Transverse colon (tissue), 4 donors: ENCODE measurements at regions not wholly inside any gene's neighbourhood (a gene's known extent, or its start where the extent isn't known, plus 50 kb on each side); places are given as distances from the start of the nearest gene placed in this dataset.

Source experiments
- CTCF ChIP-seq, 5 experiments: fragments of 200-600 bp in 3 of 5; fragments of 450-650 bp in 2 of 5; sonication (generic) in 3 of 5; IDR thresholded peaks; 1 replicate in 2 of 5; 2 replicates in 3 of 5; pipeline ENCODE4 v1.5.1; 2016 to 2017; ENCODE audit warnings: antibody characterized with exemption in 5 of 5, inconsistent platforms in 3 of 5, mild to moderate bottlenecking in 2 of 5, moderate library complexity in 1 of 5
- EP300 ChIP-seq: sonication (generic); formaldehyde crosslinking; IDR thresholded peaks from one replicate; pipeline ENCODE4 v1.6.1; 2017; ENCODE audit warnings: antibody characterized with exemption, low read depth
- POLR2A ChIP-seq: fragments of 450-650 bp; IDR thresholded peaks from one replicate; pipeline ENCODE4 v1.6.1; 2016; ENCODE audit warnings: antibody characterized with exemption, mild to moderate bottlenecking, moderate library complexity
- POLR2AphosphoS5 ChIP-seq, 3 donors: sonication (generic); formaldehyde crosslinking; IDR thresholded peaks; one replicate each; pipeline ENCODE4 v1.6.1; 2016; ENCODE audit warnings: antibody characterized with exemption in 3 of 3

GRCh38 chr12:42030588-42030987 is 114.1 kb downstream of the GXYLT1 start:
- TF ChIP-seq POLR2A (no peak), POLR2AphosphoS5 (IDR thresholded peaks at IDR 0.05) (no peak), CTCF (IDR thresholded peaks at IDR 0.05) (no peak), EP300 (no peak)
